ENCODE measurements at regions not wholly inside any gene's neighbourhood (a gene's known extent, or its start where the extent isn't known, plus 50 kb on each side); places are given as distances from the start of the nearest gene placed in this dataset.

DNA sequence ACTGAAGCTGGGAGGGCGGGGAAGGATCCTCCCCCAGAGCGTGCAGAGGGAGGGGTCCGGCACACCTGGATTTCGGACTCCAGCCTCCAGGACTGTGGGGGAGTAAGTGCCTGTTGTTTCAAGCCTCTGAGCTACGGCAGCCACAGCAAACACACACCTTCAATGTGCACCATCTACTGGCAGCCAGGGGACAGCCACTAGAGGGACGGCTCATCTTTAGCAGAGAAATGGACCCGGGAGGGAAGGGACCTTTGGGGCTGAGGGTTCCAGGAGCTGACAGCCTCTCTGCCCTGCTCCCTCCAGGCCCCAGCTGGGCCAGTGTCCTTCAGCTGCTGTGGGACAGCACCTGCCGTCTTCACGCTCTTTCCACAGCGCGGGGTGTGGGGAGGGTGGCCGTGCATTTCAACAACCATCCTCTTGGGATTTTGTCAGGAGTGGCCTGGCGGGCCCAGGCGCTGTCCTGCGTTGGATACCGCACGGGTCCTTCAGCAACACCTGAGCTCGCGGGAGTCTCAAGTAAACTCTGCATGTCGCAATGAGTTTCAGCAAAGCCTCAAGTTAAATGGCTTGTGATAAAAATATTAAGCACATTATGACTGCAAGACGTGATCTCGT is 209.2 kb upstream of the C14orf180 start:
- TF ChIP-seq EZH2 (IDR thresholded peaks at IDR 0.05; ENCODE audit: borderline replicate concordance, insufficient read depth, low read depth, low read length, poor library complexity, severe bottlenecking) = no peak
- TF ChIP-seq, protein P1, sequence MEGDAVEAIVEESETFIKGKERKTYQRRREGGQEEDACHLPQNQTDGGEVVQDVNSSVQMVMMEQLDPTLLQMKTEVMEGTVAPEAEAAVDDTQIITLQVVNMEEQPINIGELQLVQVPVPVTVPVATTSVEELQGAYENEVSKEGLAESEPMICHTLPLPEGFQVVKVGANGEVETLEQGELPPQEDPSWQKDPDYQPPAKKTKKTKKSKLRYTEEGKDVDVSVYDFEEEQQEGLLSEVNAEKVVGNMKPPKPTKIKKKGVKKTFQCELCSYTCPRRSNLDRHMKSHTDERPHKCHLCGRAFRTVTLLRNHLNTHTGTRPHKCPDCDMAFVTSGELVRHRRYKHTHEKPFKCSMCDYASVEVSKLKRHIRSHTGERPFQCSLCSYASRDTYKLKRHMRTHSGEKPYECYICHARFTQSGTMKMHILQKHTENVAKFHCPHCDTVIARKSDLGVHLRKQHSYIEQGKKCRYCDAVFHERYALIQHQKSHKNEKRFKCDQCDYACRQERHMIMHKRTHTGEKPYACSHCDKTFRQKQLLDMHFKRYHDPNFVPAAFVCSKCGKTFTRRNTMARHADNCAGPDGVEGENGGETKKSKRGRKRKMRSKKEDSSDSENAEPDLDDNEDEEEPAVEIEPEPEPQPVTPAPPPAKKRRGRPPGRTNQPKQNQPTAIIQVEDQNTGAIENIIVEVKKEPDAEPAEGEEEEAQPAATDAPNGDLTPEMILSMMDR (IDR thresholded peaks at IDR 0.05) = no peak
